Liver (tissue), 8 donors: ENCODE measurements at regions not wholly inside any gene's neighbourhood (a gene's known extent, or its start where the extent isn't known, plus 50 kb on each side); places are given as distances from the start of the nearest gene placed in this dataset.
A peak's percentile ranks its signal among the peaks of the same experiment; 100 is the strongest.

Source experiments
- DNase-seq: peaks from one replicate; pipeline ENCODE4 v3.0.0-alpha.2; 2017; ENCODE audit warnings: low spot score
- H3K27ac ChIP-seq, 2 donors: one replicate each; pipeline ENCODE4 v1.7.0; 2013; ENCODE audit warnings: inconsistent platforms in 2 of 2, low read length in 2 of 2, control low read depth in 1 of 2, low read depth in 1 of 2, mild to moderate bottlenecking in 1 of 2
- H3K27me3 ChIP-seq, 4 donors: one replicate each; pipeline versions ENCODE4 v1.6.1 to v1.7.0; 2013; ENCODE audit warnings: low read length in 3 of 4, inconsistent platforms in 1 of 4, mild to moderate bottlenecking in 1 of 4, moderate library complexity in 1 of 4; ENCODE audit not compliant: control insufficient read depth in 4 of 4, insufficient read depth in 4 of 4
- H3K36me3 ChIP-seq, 4 donors: one replicate each; pipeline versions ENCODE4 v1.6.1 to v1.7.0; 2013; ENCODE audit warnings: low read length in 3 of 4, mild to moderate bottlenecking in 3 of 4, low read depth in 1 of 4, moderate library complexity in 1 of 4; ENCODE audit not compliant: control insufficient read depth in 4 of 4, insufficient read depth in 3 of 4
- H3K4me1 ChIP-seq, 4 donors: one replicate each; pipeline versions ENCODE4 v1.6.1 to v1.7.0; 2013; ENCODE audit warnings: low read length in 3 of 4, mild to moderate bottlenecking in 3 of 4, moderate library complexity in 1 of 4; ENCODE audit not compliant: control insufficient read depth in 4 of 4, insufficient read depth in 4 of 4
- H3K4me3 ChIP-seq, 3 donors: one replicate each; pipeline versions ENCODE4 v1.6.1 to v1.7.0; 2013; ENCODE audit warnings: low read length in 3 of 3, control low read depth in 1 of 3, low read depth in 1 of 3, mild to moderate bottlenecking in 1 of 3
- H3K9ac ChIP-seq, 2 donors: one replicate each; pipeline ENCODE4 v1.7.0; 2013; ENCODE audit warnings: low read length in 2 of 2, mild to moderate bottlenecking in 2 of 2, moderate library complexity in 2 of 2, control low read depth in 1 of 2, low read depth in 1 of 2
- H3K9me3 ChIP-seq, 4 donors: one replicate each; pipeline versions ENCODE4 v1.6.1 to v1.7.0; 2013; ENCODE audit warnings: low read length in 3 of 4; ENCODE audit not compliant: control insufficient read depth in 4 of 4
- FOXA2 ChIP-seq: IDR thresholded peaks from 2 replicates; pipeline ENCODE4 v1.6.1; 2016; ENCODE audit warnings: antibody characterized with exemption
- GABPA ChIP-seq, 2 donors: IDR thresholded peaks in 1 of 2; conservative IDR thresholded peaks in 1 of 2; 2 replicates each; pipeline ENCODE4 v1.6.1; 2016; ENCODE audit warnings: antibody characterized with exemption in 2 of 2, mild to moderate bottlenecking in 1 of 2, moderate library complexity in 1 of 2
- HNF4A ChIP-seq, 2 donors: conservative IDR thresholded peaks; 2 replicates each; pipeline ENCODE4 v1.6.1; 2016; ENCODE audit warnings: antibody characterized with exemption in 2 of 2, mild to moderate bottlenecking in 2 of 2
- HNF4G ChIP-seq: IDR thresholded peaks from 2 replicates; pipeline ENCODE4 v1.6.1; 2016; ENCODE audit warnings: antibody characterized with exemption
- JUND ChIP-seq, 2 donors: IDR thresholded peaks; 2 replicates each; pipeline ENCODE4 v1.6.1; 2016; ENCODE audit warnings: antibody characterized with exemption in 2 of 2
- RXRA ChIP-seq, 2 donors: IDR thresholded peaks; 2 replicates each; pipeline ENCODE4 v1.6.1; 2017 to 2018; ENCODE audit warnings: antibody characterized with exemption in 2 of 2, mild to moderate bottlenecking in 1 of 2
- SP1 ChIP-seq: IDR thresholded peaks from 2 replicates; pipeline ENCODE4 v1.6.1; 2018; ENCODE audit warnings: antibody characterized with exemption, mild to moderate bottlenecking
- WGBS: extraction: QIAGEN DNeasy Blood & Tissue Kit; methylation state at CpG from one replicate; pipeline ENCODE4 v1.1.7; 2013; 5-methylcytosine and 5-hydroxymethylcytosine counted together
- TF ChIP-seq, protein P1 (sequence below): IDR thresholded peaks from 2 replicates; pipeline ENCODE4 v1.6.1; 2016; ENCODE audit warnings: antibody characterized with exemption, mild to moderate bottlenecking
- TF ChIP-seq, protein P2 (sequence below): IDR thresholded peaks from 2 replicates; pipeline ENCODE4 v1.6.1; 2016; ENCODE audit warnings: antibody characterized with exemption
- TF ChIP-seq, protein P3 (sequence below): IDR thresholded peaks from 2 replicates; pipeline ENCODE4 v1.6.1; 2016; ENCODE audit warnings: antibody characterized with exemption
- TF ChIP-seq, protein P4 (sequence below): fragments of 150-350 bp; IDR thresholded peaks from 2 replicates; pipeline ENCODE4 v1.5.1; 2017; ENCODE audit warnings: improper control_type of control experiment, low read depth, low read length; ENCODE audit not compliant: missing input control
- donor health status: healthy.
- donor health status: healthy.
- donor health status: healthy.
- donor health status: healthy.
- donor health status: healthy.

DNA sequence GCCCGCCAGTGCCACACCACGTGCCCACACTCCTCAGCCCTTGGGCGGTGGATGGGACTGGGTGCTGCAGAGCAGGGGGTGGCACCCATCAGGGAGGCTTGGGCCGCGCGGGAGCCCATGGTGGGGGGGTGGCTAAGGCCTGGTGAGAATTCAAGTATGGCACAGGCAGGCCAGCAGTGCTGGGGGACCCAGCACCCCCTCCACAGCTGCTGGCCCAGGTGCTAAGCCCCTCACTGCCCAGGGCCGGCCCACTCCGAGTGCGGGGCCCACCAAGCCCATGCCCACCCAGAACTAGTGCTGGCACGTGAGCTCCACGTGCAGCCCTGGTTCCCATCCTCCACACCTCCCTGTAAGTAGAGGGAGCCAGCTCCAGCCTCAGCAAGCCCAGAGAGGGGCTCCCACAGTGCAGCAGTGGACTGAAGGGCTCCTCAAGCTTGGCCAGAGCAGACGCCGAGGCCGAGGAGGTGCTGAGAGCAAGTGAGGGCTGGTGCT lies 1091.1 kb upstream of the GJE1 start:
- no peak overlapping the region for H3K9ac ChIP-seq
- no peaks in the 10 kb centered on the region for H3K27me3 ChIP-seq
- no peak overlapping the region for H3K27ac ChIP-seq
- H3K9me3 ChIP-seq: peaks cover 0 to 7% (median 2%) of the 10 kb centered on the region in 4 donors
- no peak overlapping the region for H3K4me3 ChIP-seq
- DNase-seq: no peak
- TF ChIP-seq SP1: no peak
- no peak for TF ChIP-seq GABPA (IDR thresholded peaks at IDR 0.05 in 1 of 2, conservative IDR thresholded peaks at IDR 0.05 in 1 of 2)
- TF ChIP-seq, protein P1, sequence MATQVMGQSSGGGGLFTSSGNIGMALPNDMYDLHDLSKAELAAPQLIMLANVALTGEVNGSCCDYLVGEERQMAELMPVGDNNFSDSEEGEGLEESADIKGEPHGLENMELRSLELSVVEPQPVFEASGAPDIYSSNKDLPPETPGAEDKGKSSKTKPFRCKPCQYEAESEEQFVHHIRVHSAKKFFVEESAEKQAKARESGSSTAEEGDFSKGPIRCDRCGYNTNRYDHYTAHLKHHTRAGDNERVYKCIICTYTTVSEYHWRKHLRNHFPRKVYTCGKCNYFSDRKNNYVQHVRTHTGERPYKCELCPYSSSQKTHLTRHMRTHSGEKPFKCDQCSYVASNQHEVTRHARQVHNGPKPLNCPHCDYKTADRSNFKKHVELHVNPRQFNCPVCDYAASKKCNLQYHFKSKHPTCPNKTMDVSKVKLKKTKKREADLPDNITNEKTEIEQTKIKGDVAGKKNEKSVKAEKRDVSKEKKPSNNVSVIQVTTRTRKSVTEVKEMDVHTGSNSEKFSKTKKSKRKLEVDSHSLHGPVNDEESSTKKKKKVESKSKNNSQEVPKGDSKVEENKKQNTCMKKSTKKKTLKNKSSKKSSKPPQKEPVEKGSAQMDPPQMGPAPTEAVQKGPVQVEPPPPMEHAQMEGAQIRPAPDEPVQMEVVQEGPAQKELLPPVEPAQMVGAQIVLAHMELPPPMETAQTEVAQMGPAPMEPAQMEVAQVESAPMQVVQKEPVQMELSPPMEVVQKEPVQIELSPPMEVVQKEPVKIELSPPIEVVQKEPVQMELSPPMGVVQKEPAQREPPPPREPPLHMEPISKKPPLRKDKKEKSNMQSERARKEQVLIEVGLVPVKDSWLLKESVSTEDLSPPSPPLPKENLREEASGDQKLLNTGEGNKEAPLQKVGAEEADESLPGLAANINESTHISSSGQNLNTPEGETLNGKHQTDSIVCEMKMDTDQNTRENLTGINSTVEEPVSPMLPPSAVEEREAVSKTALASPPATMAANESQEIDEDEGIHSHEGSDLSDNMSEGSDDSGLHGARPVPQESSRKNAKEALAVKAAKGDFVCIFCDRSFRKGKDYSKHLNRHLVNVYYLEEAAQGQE: no peak
- TF ChIP-seq HNF4G: no peak
- TF ChIP-seq, protein P2, sequence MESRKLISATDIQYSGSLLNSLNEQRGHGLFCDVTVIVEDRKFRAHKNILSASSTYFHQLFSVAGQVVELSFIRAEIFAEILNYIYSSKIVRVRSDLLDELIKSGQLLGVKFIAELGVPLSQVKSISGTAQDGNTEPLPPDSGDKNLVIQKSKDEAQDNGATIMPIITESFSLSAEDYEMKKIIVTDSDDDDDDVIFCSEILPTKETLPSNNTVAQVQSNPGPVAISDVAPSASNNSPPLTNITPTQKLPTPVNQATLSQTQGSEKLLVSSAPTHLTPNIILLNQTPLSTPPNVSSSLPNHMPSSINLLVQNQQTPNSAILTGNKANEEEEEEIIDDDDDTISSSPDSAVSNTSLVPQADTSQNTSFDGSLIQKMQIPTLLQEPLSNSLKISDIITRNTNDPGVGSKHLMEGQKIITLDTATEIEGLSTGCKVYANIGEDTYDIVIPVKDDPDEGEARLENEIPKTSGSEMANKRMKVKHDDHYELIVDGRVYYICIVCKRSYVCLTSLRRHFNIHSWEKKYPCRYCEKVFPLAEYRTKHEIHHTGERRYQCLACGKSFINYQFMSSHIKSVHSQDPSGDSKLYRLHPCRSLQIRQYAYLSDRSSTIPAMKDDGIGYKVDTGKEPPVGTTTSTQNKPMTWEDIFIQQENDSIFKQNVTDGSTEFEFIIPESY: no peak
- TF ChIP-seq, protein P3, sequence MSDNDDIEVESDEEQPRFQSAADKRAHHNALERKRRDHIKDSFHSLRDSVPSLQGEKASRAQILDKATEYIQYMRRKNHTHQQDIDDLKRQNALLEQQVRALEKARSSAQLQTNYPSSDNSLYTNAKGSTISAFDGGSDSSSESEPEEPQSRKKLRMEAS: no peak
- TF ChIP-seq FOXA2: no peak
- TF ChIP-seq JUND (IDR thresholded peaks at IDR 0.05): no peak
- WGBS: 98% methylated on average over 14 of the region's 14 CpGs
- H3K4me1 ChIP-seq: peaks cover 0 to 2% (median 0%) of the 10 kb centered on the region in 4 donors
- H3K36me3 ChIP-seq: no peaks in the 10 kb centered on the region

DNA sequence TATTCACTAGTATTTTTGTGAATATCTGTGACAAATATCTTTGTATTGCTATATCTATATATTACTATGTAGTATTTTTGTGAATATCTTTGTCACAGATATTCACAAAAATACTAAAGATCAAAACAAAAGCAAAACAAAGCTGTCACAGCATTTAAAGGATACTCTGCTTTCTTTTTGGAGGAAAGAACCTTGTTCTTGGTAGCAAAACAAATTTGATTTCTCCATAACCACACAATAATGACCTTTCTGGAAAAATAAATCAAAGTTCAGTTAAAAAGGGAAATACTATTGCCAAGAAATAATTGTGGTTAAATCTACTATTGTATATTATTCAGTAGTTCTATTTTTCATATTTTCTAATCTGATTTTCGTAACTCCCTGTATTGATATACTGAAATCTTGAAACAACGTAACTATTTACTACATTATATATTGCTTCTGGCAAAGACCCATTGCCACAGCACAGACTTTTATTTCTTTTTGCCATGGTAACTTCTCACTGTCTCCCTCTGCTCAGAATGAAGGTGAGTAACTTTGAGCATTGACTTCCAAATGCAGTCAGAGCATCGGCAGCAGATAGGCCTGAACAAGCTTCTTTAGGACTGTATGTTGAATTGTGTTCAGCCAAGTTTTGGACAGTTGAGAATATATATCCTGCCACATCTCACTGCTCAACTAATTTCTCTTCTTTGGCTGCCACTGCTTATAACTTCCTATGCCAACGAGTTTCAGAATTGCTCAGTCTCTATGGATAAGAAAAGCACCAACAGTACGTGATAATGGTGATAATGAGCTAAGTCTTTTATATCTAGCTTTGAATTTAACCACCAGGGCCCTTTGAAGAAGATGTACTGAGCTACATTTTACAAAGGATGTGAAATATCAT lies 1097.2 kb upstream of the GJE1 start:
- peak overlapping the region; percentile 12 to 16 for H3K27ac ChIP-seq
- H3K9me3 ChIP-seq: no peaks in the 10 kb centered on the region
- TF ChIP-seq RXRA (IDR thresholded peaks at IDR 0.05): peak in 1 of 2 donors; percentile 8
- no peak for TF ChIP-seq GABPA (IDR thresholded peaks at IDR 0.05 in 1 of 2, conservative IDR thresholded peaks at IDR 0.05 in 1 of 2)
- peak; percentile 19 to 42 for TF ChIP-seq HNF4A (conservative IDR thresholded peaks at IDR 0.05)
- DNase-seq: no peak
- H3K4me1 ChIP-seq: peaks cover 1 to 8% (median 4%) of the 10 kb centered on the region in 4 donors
- H3K36me3 ChIP-seq: no peaks in the 10 kb centered on the region
- WGBS: 75% methylated on average over 5 of the region's 5 CpGs
- H3K9ac ChIP-seq: peak overlapping the region in 1 of 2 donors; percentile 51
- no peaks in the 10 kb centered on the region for H3K27me3 ChIP-seq
- no peak overlapping the region for H3K4me3 ChIP-seq

DNA sequence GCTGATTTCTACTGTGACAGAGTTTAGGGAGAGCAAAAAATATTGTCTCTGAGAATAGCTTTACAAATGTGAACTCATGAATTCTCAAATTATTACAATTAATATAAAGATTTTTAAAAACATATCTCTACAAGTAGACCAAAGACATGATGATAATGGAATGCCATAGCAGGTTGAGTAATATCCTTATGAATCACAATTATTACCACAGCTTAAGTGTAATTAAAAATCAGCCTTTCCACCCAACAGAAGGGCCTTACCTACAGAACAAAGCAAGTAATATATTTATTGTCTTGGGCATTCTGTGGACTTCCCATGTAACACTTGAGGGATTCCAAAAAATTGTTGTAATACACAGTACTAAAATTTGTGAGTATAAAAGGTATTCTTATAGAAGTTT lies 1099.6 kb upstream of the GJE1 start:
- TF ChIP-seq, protein P1: no peak
- TF ChIP-seq, protein P4, sequence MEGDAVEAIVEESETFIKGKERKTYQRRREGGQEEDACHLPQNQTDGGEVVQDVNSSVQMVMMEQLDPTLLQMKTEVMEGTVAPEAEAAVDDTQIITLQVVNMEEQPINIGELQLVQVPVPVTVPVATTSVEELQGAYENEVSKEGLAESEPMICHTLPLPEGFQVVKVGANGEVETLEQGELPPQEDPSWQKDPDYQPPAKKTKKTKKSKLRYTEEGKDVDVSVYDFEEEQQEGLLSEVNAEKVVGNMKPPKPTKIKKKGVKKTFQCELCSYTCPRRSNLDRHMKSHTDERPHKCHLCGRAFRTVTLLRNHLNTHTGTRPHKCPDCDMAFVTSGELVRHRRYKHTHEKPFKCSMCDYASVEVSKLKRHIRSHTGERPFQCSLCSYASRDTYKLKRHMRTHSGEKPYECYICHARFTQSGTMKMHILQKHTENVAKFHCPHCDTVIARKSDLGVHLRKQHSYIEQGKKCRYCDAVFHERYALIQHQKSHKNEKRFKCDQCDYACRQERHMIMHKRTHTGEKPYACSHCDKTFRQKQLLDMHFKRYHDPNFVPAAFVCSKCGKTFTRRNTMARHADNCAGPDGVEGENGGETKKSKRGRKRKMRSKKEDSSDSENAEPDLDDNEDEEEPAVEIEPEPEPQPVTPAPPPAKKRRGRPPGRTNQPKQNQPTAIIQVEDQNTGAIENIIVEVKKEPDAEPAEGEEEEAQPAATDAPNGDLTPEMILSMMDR: no peak
- TF ChIP-seq HNF4A (conservative IDR thresholded peaks at IDR 0.05): no peak
- no peak for DNase-seq
- Histone ChIP-seq H3K9ac (no peak overlapping the region), H3K4me3 (no peak overlapping the region), H3K9me3 (no peaks in the 10 kb centered on the region), H3K36me3 (no peaks in the 10 kb centered on the region), H3K27ac (no peak overlapping the region), H3K27me3 (no peaks in the 10 kb centered on the region), H3K4me1 (peaks cover 1 to 8% (median 4%) of the 10 kb centered on the region in 4 donors)
